ENCODE measurements at regions not wholly inside any gene's neighbourhood (a gene's known extent, or its start where the extent isn't known, plus 50 kb on each side); places are given as distances from the start of the nearest gene placed in this dataset.

DNA sequence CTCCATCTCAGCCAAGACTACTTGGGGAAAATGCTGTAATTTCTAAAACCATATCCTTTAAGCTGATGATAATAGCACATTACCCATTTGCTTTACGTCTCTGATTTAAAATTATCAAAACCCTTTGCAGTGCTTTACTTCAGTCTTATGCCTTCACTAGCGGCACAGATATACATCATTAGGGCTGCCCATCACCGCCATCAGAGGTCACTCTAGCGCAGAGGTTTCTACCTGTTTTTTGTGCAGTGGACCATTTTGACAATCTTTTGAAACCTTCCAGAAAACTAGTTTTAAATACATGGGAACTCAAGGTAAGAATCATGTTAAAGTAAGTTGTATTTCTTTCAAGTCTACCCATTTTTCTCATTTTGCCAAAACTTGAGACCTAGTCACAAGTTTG is 592.5 kb downstream of the PPARGC1A start:
- no peak overlapping the region for H3K4me3 ChIP-seq
- no peak overlapping the region for H3K27ac ChIP-seq
- no peaks in the 10 kb centered on the region for H3K9me3 ChIP-seq
- no peaks in the 10 kb centered on the region for H3K4me1 ChIP-seq (replicated peaks)
- H3K27me3 ChIP-seq (replicated peaks; ENCODE audit: insufficient read depth), result no peaks in the 10 kb centered on the region
- H3K36me3 ChIP-seq, result no peaks in the 10 kb centered on the region
- 87% methylated on average over 4 of the region's 4 CpGs for WGBS
- no peak for DNase-seq (ENCODE audit: low spot score)
- intact Hi-C loops (cut with DNase I), result no loop called here
- TF ChIP-seq POLR2AphosphoS5 (IDR thresholded peaks at IDR 0.05), result no peak
- no peak for TF ChIP-seq POLR2A (IDR thresholded peaks at IDR 0.05)
- TF ChIP-seq, protein P1, sequence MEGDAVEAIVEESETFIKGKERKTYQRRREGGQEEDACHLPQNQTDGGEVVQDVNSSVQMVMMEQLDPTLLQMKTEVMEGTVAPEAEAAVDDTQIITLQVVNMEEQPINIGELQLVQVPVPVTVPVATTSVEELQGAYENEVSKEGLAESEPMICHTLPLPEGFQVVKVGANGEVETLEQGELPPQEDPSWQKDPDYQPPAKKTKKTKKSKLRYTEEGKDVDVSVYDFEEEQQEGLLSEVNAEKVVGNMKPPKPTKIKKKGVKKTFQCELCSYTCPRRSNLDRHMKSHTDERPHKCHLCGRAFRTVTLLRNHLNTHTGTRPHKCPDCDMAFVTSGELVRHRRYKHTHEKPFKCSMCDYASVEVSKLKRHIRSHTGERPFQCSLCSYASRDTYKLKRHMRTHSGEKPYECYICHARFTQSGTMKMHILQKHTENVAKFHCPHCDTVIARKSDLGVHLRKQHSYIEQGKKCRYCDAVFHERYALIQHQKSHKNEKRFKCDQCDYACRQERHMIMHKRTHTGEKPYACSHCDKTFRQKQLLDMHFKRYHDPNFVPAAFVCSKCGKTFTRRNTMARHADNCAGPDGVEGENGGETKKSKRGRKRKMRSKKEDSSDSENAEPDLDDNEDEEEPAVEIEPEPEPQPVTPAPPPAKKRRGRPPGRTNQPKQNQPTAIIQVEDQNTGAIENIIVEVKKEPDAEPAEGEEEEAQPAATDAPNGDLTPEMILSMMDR (IDR thresholded peaks at IDR 0.05), result no peak

DNA sequence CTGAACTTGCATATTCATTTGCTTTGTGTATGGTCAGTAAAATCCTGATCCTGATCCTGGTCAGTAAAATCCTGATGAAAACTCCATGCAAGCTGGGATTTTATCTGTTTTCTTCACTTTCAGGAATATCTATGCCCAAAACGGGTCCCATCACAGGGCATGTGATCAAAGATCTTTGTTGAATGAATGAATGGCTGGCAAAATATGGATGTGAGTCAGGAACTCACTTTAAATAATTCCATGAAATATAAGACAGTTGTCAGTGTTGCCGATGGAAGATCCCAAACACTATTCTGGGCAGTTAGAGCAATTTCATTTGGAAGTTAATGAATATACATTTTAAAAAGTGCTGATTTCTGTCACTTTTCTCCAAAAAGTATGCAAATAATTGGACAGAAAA is 598.4 kb downstream of the GBA3 start:
- no peak for DNase-seq (ENCODE audit: low spot score)
- no peaks in the 10 kb centered on the region for H3K36me3 ChIP-seq
- no peak overlapping the region for H3K27ac ChIP-seq
- TF ChIP-seq POLR2A (IDR thresholded peaks at IDR 0.05), result no peak
- no peak for TF ChIP-seq POLR2AphosphoS5 (IDR thresholded peaks at IDR 0.05)
- TF ChIP-seq, protein P1 (IDR thresholded peaks at IDR 0.05), result no peak
- no peak overlapping the region for H3K4me3 ChIP-seq
- no peaks in the 10 kb centered on the region for H3K4me1 ChIP-seq (replicated peaks)
- H3K9me3 ChIP-seq, result no peaks in the 10 kb centered on the region
- intact Hi-C loops (cut with DNase I), result no loop called here
- H3K27me3 ChIP-seq (replicated peaks; ENCODE audit: insufficient read depth), result no peaks in the 10 kb centered on the region
- 70% methylated on average over 2 of the region's 2 CpGs for WGBS

DNA sequence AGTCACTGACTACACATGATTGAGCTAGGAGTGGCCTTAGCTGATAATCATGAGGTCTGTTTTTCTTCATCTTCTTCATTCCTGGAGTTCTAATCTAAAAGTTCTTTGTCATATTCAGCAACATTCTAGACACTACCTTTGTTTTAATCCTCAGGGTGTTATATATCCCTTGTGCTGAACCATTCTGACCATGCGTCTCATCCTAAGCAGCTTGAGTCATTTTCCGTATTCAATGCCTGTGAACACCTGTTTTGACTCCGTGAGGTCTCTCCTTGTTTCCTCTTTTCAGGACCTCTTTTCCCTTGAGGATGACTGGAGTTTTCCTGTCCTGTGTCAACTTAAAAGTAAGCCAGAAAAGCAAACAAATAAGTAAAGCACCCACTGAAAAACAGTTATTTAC is 597.9 kb downstream of the GBA3 start:
- intact Hi-C loops (cut with DNase I), result no loop called here
- Histone ChIP-seq H3K4me1 (replicated peaks) (no peaks in the 10 kb centered on the region), H3K9me3 (no peaks in the 10 kb centered on the region), H3K36me3 (no peaks in the 10 kb centered on the region), H3K27me3 (replicated peaks; ENCODE audit: insufficient read depth) (no peaks in the 10 kb centered on the region), H3K4me3 (no peak overlapping the region), H3K27ac (no peak overlapping the region)
- DNase-seq (ENCODE audit: low spot score), result no peak
- no peak for TF ChIP-seq POLR2A (IDR thresholded peaks at IDR 0.05)
- TF ChIP-seq, protein P1 (IDR thresholded peaks at IDR 0.05), result no peak
- TF ChIP-seq POLR2AphosphoS5 (IDR thresholded peaks at IDR 0.05), result no peak
- 86% methylated on average over 3 of the region's 3 CpGs for WGBS

- intact Hi-C loops (cut with DNase I), result no loop called here
- Histone ChIP-seq H3K36me3 (no peaks in the 10 kb centered on the region), H3K9me3 (no peaks in the 10 kb centered on the region), H3K27ac (no peak overlapping the region), H3K4me3 (no peak overlapping the region), H3K4me1 (replicated peaks) (no peaks in the 10 kb centered on the region), H3K27me3 (replicated peaks; ENCODE audit: insufficient read depth) (no peaks in the 10 kb centered on the region)
- TF ChIP-seq, protein P1 (IDR thresholded peaks at IDR 0.05), result no peak
- TF ChIP-seq POLR2A (IDR thresholded peaks at IDR 0.05) (no peak), POLR2AphosphoS5 (IDR thresholded peaks at IDR 0.05) (no peak)
- 56% methylated on average over 3 of the region's 3 CpGs for WGBS
- no peak for DNase-seq (ENCODE audit: low spot score)
Observed at GRCh38 chr4:23279377-23279986, 586.7 kb downstream of the GBA3 start.

DNA sequence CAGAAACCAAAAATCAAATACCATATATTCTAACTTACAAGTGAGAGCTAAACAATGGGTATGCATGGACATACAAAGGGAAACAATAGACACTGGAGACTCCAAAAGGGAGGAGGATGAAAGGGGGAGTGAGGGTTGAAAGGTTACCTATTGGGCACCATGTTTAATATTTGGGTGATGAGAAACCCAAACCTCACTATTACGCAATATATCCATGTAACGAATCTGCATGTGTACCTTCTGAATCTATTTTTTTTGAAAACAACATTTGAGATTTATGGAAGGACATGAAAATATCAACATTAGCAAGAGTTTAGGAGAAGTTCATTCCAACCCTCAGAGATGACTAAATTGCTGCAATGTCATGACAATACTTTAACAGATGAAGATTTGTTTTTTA is 586.1 kb downstream of the GBA3 start:
- Histone ChIP-seq H3K27ac (no peak overlapping the region), H3K36me3 (no peaks in the 10 kb centered on the region), H3K9me3 (no peaks in the 10 kb centered on the region), H3K27me3 (replicated peaks; ENCODE audit: insufficient read depth) (no peaks in the 10 kb centered on the region), H3K4me3 (no peak overlapping the region), H3K4me1 (replicated peaks) (no peaks in the 10 kb centered on the region)
- intact Hi-C loops (cut with DNase I), result no loop called here
- no peak for DNase-seq (ENCODE audit: low spot score)
- WGBS, result 85% methylated on average over 2 of the region's 2 CpGs
- TF ChIP-seq, protein P1 (IDR thresholded peaks at IDR 0.05), result no peak
- no peak for TF ChIP-seq POLR2A (IDR thresholded peaks at IDR 0.05)
- no peak for TF ChIP-seq POLR2AphosphoS5 (IDR thresholded peaks at IDR 0.05)

Data from prostate gland (tissue), 2 donors.